NCI-H526 treated with DMSO at 0.1 percent for 48 hours (cell line): ENCODE measurements at regions not wholly inside any gene's neighbourhood (a gene's known extent, or its start where the extent isn't known, plus 50 kb on each side); places are given as distances from the start of the nearest gene placed in this dataset.
"Not testable (repeated sequence)": the region's sequence is repeated elsewhere in the genome, so short reads cannot be mapped to it uniquely, and the experiment has no call there.

ENCODE experiments used
- DNase-seq: peaks from one replicate; lab custom pipeline; 2025; lab: John Stamatoyannopoulos, UW

GRCh38 chr5:58016877-58017276 is 443.0 kb downstream of the PLK2 start:
- no peak for DNase-seq

DNA sequence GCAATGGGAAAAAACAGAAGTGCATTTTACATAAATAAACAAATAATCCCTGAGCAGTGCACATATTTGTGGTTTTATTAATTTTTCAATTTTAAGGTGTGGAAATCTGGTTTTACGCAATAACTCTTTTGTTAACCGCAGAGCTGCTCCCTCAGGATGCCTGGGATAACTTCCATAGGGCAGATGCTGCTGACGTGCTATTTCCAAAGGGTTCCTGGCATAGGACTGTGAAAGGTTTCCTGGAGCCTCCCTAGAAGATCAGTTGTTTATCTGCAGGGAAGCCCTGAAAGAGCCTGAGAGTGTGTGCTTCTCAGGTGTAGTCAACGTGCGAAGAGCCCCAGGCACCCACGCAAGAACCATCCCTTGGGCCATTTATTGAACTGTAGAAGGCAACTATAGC is 443.5 kb downstream of the PLK2 start:
- no peak for DNase-seq

DNA sequence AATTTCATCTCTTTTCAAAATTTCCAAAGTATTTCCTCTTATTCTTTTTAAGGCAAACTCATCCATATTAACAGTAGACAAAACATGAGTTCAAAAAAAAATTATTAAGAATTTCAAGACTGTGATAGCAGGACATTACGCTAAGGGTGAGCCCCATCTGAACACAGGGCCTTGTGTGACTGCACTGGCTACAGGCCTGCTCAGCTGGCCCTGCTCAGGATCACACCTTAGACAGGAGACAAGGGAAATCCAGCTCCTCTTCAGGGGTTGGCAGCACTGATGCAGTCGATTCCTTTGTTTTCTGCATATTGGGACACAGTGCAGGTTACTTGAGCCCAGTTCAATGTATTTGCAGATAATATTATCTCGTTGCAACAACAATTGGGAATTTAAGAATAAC is 444.7 kb downstream of the PLK2 start:
- no peak for DNase-seq

GRCh38 chr5:58013542-58014258 is 446.2 kb downstream of the PLK2 start:
- DNase-seq = no peak

DNA sequence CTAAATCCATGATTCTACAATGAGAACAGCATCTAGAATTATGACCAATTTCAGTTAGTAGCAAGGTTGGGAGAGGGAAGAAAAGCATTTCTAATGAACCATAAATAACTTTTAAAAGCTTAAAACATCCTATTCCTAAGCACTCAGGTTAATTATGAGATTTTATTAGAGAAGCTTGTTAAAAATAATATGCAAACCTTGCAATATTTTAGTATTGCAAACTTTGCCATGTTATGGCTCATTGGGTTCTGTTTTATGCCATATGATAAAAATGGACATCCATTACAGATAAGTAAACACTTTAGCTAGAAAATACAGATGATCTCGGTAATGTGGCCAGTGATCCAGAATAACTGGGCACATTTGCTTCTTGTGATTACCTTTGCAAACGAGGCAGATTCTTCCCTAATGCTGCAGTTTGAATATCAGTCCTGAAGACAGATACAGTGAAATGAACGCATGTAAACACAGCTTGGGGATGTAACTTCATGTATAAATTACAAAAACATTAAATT is 447.0 kb downstream of the PLK2 start:
- no peak for DNase-seq

- DNase-seq = no peak
These were observed 447.8 kb downstream of the PLK2 start for GRCh38 chr5:58012102-58012501.

DNA sequence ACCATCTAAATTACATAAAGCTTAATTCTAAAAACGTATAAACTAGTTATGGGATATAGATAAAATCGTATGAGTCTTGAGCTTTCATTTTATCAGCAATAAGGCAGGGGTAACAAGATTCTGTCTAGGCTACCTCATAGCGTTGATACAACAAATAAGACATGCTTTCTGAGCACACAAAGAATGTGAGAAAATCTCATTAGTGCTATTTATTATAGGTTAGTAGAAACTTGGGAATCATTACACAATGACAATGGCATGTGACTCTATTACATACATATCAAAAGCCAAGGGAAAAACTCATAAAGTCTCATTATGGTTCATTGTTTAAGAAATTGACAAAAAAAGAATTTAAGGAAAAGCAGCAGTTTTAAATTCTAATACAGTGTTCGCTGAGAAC is 448.6 kb downstream of the PLK2 start:
- DNase-seq = no peak

DNA sequence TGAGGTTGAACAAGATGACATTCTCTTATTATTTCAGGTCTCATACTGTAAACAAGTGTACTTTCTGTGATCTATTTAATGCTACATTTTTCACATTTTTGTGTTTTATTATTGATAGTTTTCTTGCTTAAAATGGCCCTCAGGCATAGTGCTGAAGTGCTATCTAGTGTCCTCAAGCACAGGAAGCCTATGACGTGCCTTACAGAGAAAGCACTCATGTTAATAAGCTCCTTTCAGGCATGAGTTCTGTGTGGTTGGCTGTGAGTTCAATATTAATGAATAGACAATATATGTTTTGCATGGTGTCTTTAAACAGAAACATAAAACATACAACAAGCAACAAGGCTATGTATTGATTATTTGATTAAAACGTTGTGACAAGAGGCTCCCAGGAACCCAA is 450.1 kb downstream of the PLK2 start:
- DNase-seq = no peak

- DNase-seq = no peak
These were observed 457.6 kb downstream of the PLK2 start for GRCh38 chr5:58002323-58002722.

GRCh38 chr5:57993866-57994265 is 466.0 kb downstream of the PLK2 start:
- no peak for DNase-seq

DNA sequence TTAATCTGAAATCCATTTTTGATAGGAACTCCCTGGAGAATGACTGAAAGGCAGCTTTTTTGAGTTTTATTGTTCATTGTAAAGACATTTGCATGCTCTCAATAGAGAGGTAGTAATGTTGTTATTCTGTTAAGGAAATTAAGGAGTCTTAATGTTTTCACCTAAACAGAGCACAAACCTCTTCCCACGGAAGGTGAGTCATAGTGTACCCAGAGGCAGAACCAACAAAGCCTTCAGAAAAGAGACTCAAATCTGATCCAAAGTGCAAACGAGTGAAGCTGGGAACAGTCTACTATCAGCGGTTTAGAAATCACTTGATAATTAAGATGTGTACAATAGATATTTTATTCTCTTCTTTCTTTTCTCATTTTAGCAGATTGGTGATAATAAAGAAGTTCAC is 470.5 kb downstream of the PLK2 start:
- DNase-seq = no peak

DNA sequence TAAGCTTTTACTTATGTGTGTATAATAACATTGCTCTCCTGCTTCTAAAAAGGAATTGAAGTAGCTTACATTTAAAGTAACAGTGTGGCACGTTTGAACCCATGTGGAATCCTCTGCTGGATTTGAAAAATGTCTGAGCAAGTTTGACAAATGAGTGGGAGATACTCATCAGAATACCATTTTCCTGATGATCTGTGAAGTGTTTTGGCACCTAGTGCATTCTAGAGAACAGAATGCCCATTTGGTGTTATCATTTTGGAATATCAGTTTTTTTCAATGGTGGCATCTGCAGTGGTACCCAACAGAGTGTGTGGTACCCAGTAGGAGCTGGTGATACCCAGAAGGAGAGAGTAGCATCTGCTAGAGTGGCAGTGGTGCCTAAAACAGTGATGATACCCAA is 471.1 kb downstream of the PLK2 start:
- DNase-seq = no peak

DNA sequence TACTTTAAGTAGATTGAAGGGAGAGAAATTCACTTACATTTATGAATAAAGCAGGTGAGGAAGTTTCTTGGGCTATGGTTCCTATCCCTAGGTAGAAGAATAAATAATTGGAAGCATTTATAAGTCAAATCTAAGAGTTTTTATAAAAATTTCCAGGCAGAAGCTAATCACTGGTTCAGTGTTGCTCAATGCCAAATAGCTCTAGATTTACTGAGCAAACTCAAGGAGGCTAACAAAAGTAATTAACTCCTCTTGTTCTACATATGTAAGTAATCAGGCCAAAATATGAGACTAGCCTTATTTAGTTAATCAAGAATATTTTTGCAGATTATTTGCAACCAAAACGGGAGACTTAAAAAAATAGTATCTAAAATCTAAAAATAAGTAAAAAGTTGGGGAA is 472.3 kb downstream of the PLK2 start:
- no peak for DNase-seq

GRCh38 chr5:57986761-57987341 is 473.0 kb downstream of the PLK2 start:
- DNase-seq = no peak

GRCh38 chr5:57983426-57983825 is 476.5 kb downstream of the PLK2 start:
- no peak for DNase-seq

DNA sequence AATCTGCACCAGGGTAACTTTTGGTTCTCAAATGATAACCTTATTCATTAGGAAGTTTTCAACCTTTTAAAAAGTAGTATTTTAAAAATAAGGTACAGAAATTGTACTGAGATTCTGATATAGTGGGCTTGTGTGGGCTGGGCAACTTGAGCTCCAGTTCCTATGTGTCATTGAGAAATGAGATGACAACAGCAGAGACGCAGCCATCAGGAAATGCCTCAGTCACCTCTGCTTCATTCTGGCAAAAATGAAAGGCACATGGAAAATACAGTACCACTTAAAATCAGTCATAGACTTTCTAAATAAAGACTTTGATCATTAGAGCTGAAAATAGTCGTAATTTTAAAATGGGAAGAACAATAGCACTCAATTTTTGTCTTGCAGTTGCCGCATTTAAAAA is 480.2 kb downstream of the PLK2 start:
- no peak for DNase-seq

GRCh38 chr5:57976506-57976905 is 483.4 kb downstream of the PLK2 start:
- no peak for DNase-seq

- DNase-seq = not testable (repeated sequence)
These were observed 487.8 kb downstream of the PLK2 start for GRCh38 chr5:57972099-57972498.

- no peak for DNase-seq
These were observed 478.0 kb upstream of the ACTBL2 start for GRCh38 chr5:57960569-57960968.

DNA sequence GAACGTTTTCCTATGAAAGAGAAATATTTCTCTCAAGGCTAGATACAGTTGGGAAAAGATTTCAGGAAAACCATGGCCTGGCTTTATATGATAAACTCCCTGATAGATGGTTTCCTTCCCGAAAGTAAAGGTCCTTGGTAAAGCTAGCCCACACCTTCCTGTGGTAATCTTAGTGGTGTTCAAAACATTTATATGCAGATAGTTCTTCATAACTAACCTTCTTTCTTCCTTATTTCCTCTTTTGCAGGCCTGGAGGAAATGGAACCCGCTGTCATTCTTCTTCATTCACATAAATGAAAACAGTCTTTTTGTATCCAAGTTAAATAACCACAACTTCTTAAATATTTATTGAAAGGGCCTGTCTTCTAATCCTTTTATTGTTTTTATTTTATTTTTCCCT is 474.0 kb upstream of the ACTBL2 start:
- DNase-seq = no peak

DNA sequence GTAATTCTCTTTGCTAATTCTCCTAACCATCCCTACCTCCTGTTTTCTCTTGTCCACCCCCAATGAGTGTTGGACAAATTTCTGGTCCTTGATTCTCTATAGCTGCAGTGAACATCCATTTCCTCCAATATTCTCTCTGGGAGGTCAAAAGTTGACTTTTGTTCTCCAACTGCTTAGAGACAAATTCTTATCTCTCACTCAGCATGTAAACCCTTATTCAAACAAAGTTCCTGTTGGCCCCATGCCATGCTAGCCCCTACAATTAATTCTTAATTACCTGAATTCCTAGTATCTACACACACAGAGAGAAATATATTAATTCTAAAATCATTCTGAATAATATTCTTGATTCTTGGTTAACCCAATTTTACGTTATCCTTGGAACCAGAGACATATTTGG is 472.9 kb upstream of the ACTBL2 start:
- no peak for DNase-seq

DNA sequence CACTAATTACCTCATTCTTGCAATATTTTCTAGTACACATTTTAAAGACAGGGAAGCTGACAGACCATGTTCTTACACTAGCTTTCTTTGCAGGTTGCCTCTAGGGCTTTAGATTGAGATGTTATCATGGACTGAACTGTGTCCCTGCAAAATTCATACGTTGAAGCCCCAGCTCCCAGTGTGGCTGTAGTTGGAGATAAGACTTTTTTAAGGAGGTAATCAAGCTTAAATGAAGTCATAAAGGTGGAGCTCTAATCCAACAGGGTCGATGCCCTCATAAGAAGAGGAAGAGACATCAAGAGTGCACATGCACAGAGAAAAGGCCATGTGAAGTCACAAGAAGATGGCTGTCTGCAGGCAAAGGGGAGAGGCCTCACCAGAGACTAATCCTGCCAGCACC is 471.2 kb upstream of the ACTBL2 start:
- DNase-seq = no peak

- no peak for DNase-seq
These were observed 468.1 kb upstream of the ACTBL2 start for GRCh38 chr5:57950616-57951228.

- no peak for DNase-seq
These were observed 465.5 kb upstream of the ACTBL2 start for GRCh38 chr5:57948091-57948490.
